Frontal cortex (tissue), 3 donors: ENCODE measurements at regions not wholly inside any gene's neighbourhood (a gene's known extent, or its start where the extent isn't known, plus 50 kb on each side); places are given as distances from the start of the nearest gene placed in this dataset.

ENCODE experiments used
- DNase-seq, 2 donors: peaks; one replicate each; pipeline ENCODE4 v3.0.0; 2012; ENCODE audit warnings: low spot score in 2 of 2
- FAIRE-seq: peaks from 2 replicates; lab custom pipeline; 2012; peaks lifted over from hg19 to GRCh38; lab: Jason Lieb, UNC
- donor health status: control.
- donor health status: control.
- donor health status: control.

DNA sequence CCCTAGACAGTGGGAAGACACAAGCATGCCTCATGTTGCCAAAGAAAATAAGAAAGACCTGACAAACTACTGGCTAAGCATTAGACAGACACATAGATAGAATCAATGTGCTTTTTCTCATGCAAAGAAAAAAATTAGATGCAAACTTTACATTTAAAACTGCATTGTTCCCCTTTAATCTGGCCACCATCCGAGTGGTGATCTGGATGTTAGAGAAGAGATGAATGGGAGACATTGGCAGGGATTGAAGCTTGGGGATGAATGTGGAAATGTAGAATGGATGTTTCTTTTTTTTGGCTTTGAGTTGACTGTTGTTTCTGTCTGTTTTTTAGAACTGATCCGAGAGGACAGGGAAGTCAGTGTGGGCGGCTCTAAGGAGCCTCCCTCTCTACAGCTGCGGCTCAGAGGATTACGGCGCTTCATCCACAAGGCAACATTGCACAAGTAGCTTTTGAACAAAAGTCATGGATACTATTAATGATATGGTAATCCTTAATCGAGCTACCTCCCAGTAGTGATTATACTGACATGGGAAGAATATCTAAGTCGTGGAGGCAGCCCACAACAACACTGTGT is 53.0 kb downstream of the HELT start:
- FAIRE-seq = no peak
- no peak for DNase-seq

DNA sequence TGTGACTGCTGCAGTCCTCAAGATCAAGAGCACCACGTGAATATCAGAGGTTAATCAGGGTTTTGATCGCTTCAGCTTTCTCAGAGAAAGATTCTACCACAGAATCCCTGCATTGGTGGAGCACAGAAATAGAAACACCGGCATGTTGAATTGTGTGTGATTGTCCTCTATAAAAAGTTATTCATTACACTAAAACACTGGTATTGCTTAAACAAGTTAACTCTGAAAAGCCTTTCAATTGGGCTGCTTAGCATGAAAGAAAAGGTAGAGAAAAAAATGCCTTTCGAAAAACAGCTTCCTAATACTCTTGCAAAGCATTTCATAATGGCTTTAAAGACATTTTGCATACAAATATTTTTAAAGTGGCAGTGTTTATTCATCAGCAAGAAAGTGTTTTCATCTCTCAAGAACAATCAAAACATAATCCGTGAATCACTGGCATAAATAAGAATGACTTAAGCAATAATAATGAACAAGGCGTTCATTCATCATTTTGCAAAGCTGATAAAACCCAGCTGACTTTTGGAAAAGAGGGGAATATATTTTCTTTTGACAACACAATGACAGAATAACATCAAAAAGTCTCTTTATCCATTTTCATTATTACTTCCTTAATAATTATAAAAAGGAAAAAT is 61.1 kb downstream of the HELT start:
- FAIRE-seq (peak; percentile 44), DNase-seq (no peak)

DNA sequence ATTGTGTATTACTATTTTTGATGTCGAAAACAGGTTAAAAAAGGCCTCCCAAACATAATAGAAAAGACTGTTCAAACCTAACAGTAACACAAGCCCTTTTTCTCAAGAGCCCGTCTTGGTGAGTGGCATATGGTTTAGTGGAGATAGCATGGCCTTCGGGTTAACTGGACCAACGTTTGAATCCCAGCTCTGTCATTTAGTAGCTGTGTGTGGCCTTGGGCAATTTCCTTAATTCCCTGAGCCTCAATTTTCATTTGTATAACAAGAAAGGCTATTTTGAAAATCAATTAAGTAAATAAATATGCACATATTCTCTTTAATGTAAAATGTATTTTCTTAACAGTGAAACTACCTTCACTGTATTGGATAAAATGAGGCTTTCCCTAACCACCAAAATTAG is 62.3 kb downstream of the HELT start:
- no peak for FAIRE-seq
- DNase-seq = no peak

DNA sequence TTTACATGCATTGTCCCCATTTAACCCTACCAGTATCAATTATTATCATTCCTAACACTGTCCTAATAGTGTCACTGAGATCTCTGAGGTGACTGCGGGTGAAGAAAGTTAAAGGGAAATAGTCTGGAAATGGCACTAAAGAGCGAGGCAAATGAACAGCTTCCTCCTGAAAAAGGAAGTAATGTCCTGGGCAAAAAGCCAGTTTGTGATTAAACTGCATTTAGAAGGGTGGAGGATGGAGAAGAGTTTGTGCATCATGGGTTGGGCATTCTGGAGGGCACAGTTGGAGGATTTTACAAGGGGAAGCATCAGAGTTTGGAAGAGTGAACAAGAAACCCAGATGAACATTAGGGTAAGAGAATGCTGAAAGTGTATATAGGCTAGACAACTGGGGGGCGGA is 60.5 kb upstream of the SLC25A4 start:
- no peak for FAIRE-seq
- DNase-seq = no peak

DNA sequence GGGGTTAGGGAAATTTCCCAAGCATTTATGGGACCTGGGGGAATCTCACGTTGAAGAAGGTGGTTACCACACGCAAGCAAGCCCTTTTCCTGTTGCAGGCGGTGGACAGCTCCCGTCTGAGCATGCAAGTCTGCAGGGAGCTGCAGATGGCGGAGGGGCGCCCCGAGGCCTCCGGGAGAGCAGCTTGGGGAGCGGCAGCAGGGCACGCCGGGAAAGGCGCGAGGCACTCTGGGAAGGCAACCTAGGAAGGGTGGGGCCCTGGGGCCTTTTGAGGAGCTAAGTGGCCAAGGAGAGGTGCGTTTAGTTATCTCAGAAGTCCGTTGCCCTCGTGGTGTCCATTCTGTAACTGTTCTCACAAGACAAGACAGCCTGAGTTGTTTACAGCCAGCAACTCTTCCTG is 57.0 kb upstream of the SLC25A4 start:
- DNase-seq (no peak), FAIRE-seq (no peak)

DNA sequence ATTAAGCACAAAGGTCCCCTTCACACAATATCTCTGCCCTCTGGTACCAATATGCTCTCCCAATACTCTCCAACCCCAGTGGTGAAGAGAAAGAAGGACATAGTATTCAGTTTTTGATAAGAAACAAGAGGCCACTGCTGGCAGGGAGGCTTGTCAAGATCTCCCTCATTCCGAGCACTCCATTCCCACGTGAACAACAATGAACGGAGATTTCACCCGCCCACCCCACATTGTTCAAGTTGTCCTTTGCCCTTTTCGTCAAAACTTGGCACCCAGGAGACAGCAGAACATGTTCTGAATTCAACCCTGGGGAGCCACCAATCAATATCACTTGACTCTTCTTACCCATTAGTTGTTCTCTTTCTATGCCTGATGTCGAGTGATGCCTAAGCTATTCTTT is 54.2 kb upstream of the SLC25A4 start:
- DNase-seq = no peak
- no peak for FAIRE-seq

DNA sequence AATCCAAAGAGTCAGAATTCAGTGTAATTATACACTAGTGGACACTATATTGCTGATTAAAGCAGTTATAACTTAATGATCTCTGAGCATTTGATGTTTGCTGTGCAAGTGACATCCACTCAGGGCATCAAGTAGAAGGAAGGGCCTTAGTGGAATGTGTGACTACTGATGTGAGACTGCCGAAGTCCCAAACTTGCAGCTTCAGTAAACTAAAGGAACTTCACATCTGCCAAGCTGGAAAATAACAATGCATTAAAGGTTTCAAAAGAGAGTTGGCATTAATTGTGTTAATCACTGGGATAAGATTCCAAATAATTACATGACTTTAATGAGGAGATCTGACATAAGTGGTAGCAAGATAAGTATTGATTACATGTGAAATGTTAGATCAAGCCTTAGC is 52.5 kb upstream of the SLC25A4 start:
- DNase-seq (no peak), FAIRE-seq (no peak)

DNA sequence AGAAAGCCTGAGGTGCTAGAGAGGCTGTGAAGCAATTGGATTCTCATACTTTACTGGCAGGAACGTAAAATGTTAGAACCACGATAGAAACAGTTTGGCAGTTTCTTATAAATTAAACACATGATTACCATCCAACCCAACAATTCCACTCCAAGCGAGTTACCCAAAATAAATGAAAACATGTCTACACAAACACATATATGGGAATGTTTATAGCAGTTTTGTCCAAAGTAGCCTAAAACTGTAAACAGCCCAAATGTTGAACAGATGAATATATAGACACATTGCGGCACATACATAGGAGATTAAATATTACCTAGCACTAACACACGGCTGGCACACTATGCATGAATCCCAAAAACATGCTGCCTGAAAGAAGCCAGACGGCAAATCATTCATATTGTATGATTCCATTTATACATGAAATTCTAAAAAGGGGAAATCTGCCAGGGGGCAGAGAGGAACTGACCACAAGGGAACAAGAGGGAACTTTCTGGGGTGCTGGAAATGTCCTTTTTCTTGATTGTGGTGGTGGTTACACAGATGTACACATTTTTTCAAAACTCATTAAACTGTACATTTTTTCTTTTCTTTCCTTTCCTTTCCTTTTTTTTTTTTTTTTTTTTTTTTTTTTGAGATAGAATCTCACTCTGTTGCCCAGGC is 50.4 kb upstream of the SLC25A4 start:
- FAIRE-seq (no peak), DNase-seq (no peak)
